GM19372 (cell line): ENCODE measurements at regions not wholly inside any gene's neighbourhood (a gene's known extent, or its start where the extent isn't known, plus 50 kb on each side); places are given as distances from the start of the nearest gene placed in this dataset.
"Not testable (repeated sequence)": the region's sequence is repeated elsewhere in the genome, so short reads cannot be mapped to it uniquely, and the experiment has no call there.

Experiments used
- ATAC-seq: cut with Tn5 transposase; IDR thresholded peaks from one replicate; pipeline ENCODE4 v1.9.1; 2021; ENCODE audit warnings: mild to moderate bottlenecking, low read depth, moderate library complexity; ENCODE audit not compliant: unreplicated experiment

- ATAC-seq = no peak
Measured at GRCh38 chr16:66250686-66251431, 115.6 kb upstream of the CDH5 start.

- ATAC-seq = no peak
Measured at GRCh38 chr16:66247516-66248481, 118.7 kb upstream of the CDH5 start.

GRCh38 chr16:66245868-66246267 is 120.6 kb upstream of the CDH5 start:
- no peak for ATAC-seq

GRCh38 chr16:66245072-66245471 is 121.4 kb upstream of the CDH5 start:
- ATAC-seq = no peak

- ATAC-seq = no peak
Measured at GRCh38 chr16:66242672-66243071, 123.8 kb upstream of the CDH5 start.

- not testable (repeated sequence) for ATAC-seq
Measured at GRCh38 chr16:66242206-66242605, 124.3 kb upstream of the CDH5 start.

GRCh38 chr16:66240631-66241395 is 125.7 kb upstream of the CDH5 start:
- ATAC-seq = no peak

- no peak for ATAC-seq
Measured at GRCh38 chr16:66240088-66240487, 126.4 kb upstream of the CDH5 start.

GRCh38 chr16:66238696-66239095 is 127.8 kb upstream of the CDH5 start:
- no peak for ATAC-seq

- ATAC-seq = no peak
Measured at GRCh38 chr16:66236301-66236700, 130.2 kb upstream of the CDH5 start.

GRCh38 chr16:66231452-66232160 is 134.9 kb upstream of the CDH5 start:
- no peak for ATAC-seq

- no peak for ATAC-seq
Measured at GRCh38 chr16:66229651-66230050, 136.8 kb upstream of the CDH5 start.

- ATAC-seq = no peak
Measured at GRCh38 chr16:66228792-66229191, 137.7 kb upstream of the CDH5 start.

GRCh38 chr16:66227766-66228530 is 138.5 kb upstream of the CDH5 start:
- no peak for ATAC-seq

GRCh38 chr16:66226762-66227161 is 139.7 kb upstream of the CDH5 start:
- ATAC-seq = no peak

- ATAC-seq = no peak
Measured at GRCh38 chr16:66225696-66226095, 140.8 kb upstream of the CDH5 start.

GRCh38 chr16:66224626-66225025 is 141.9 kb upstream of the CDH5 start:
- no peak for ATAC-seq

GRCh38 chr16:66224186-66224585 is 142.3 kb upstream of the CDH5 start:
- ATAC-seq = no peak

- ATAC-seq = no peak
Measured at GRCh38 chr16:66223176-66223780, 143.2 kb upstream of the CDH5 start.
